ENCODE measurements at regions not wholly inside any gene's neighbourhood (a gene's known extent, or its start where the extent isn't known, plus 50 kb on each side); places are given as distances from the start of the nearest gene placed in this dataset.

DNA sequence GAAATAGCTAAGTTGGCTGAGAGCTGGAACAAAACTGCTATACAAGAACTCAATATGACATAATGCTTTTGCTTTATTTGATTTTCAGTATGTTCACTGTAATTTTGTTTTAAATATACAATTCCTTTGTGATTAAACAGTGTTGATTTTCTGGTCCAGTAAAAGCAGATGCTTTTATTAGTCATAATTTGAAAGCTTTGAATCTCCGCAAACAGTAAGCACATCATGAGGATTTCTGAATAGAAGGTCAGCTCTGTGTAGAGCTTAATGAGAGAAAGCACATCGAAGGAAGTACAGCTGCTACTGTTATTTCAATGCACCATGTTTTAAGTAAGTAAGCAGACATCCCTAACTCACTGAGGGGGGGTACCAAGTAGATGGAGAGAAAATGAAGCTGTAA lies 701.3 kb upstream of the ACO1 start:
- Histone ChIP-seq H3K9me3 (ENCODE audit: insufficient read depth in 2 of 2, low read depth in 1 of 2, low read length in 1 of 2) (no peaks in the 10 kb centered on the region), H3K18ac (ENCODE audit: extremely low read depth, low read length) (no peak overlapping the region), H2AK5ac (ENCODE audit: low read depth, low read length) (no peak overlapping the region), H3K9ac (replicated peaks in 1 of 4; ENCODE audit: extremely low read depth in 1 of 4, low read depth in 3 of 4, low read length in 3 of 4) (no peak overlapping the region), H3K23me2 (ENCODE audit: low read depth, low read length) (no peaks in the 10 kb centered on the region), H2BK12ac (ENCODE audit: low read depth, low read length) (no peak overlapping the region), H3K4me1 (replicated peaks in 1 of 4; ENCODE audit: control insufficient read depth in 3 of 4, insufficient read depth in 4 of 4, low read length in 3 of 4) (no peaks in the 10 kb centered on the region), H3K36me3 (ENCODE audit: control insufficient read depth in 2 of 4, insufficient read depth in 4 of 4, low read length in 3 of 4) (no peaks in the 10 kb centered on the region), H3K4me3 (ENCODE audit: extremely low read depth in 1 of 4, insufficient read depth in 2 of 4, low read depth in 3 of 4, low read length in 4 of 4) (no peak overlapping the region), H4K91ac (replicated peaks; ENCODE audit: insufficient read length, low read length) (no peak overlapping the region), H3K79me2 (ENCODE audit: control insufficient read depth in 1 of 2, insufficient read depth in 2 of 2, low read length in 2 of 2) (no peaks in the 10 kb centered on the region), H3K4ac (replicated peaks; ENCODE audit: insufficient read length, low read depth, low read length) (no peak overlapping the region), H2BK15ac (ENCODE audit: low read length) (no peak overlapping the region), H3K14ac (ENCODE audit: insufficient read length) (no peak overlapping the region), H3K56ac (replicated peaks; ENCODE audit: insufficient read length, low read depth, low read length) (no peak overlapping the region), H3K27ac (ENCODE audit: low read depth, low read length) (no peak overlapping the region), H2BK5ac (ENCODE audit: low read depth, low read length) (no peak overlapping the region), H3K27me3 (replicated peaks in 1 of 4; ENCODE audit: control insufficient read depth in 3 of 4, extremely low read depth in 1 of 4, insufficient read depth in 3 of 4, low read length in 3 of 4) (no peaks in the 10 kb centered on the region), H4K5ac (ENCODE audit: insufficient read length, low read depth, low read length) (no peak overlapping the region), H3K79me1 (ENCODE audit: low read depth, low read length) (no peaks in the 10 kb centered on the region), H2AFZ (ENCODE audit: low read length) (no peak overlapping the region; the same call in 1 of the 2 replicates), H3K23ac (ENCODE audit: insufficient read length) (no peak overlapping the region), H4K8ac (ENCODE audit: extremely low read depth, insufficient read depth, low read length) (no peak overlapping the region), H4K20me1 (replicated peaks in 1 of 2; ENCODE audit: control insufficient read depth in 1 of 2, insufficient read depth in 2 of 2, low read length in 2 of 2) (no peaks in the 10 kb centered on the region), H2BK20ac (ENCODE audit: low read length) (no peak overlapping the region), H2BK120ac (replicated peaks; ENCODE audit: low read depth, low read length) (no peak overlapping the region), H3K4me2 (ENCODE audit: insufficient read depth in 1 of 2, low read depth in 2 of 2, low read length in 2 of 2) (no peak overlapping the region)
- FAIRE-seq (no peak), DNase-seq (ENCODE audit: low read depth in 1 of 2, low spot score in 2 of 2) (no peak)
- 95% methylated on average over 2 of the region's 2 CpGs; no CpG with 5 or more reads in 1 of the 2 experiments for WGBS, 2 experiments (ENCODE audit: extremely low coverage in 1 of 2, insufficient coverage in 1 of 2, insufficient read length in 1 of 2, insufficient replicate concordance in 2 of 2, low coverage in 1 of 2, low lambda C conversion rate in 2 of 2, missing lambda C conversion rate in 1 of 2)
- POLR2A ChIA-PET (ENCODE audit: partially characterized antibody): no interaction called here
- CTCF ChIA-PET (ENCODE audit: partially characterized antibody): interaction anchor here (0.7 kb wide), 1 partner anchor 907 kb away, joined by 3 read pairs; no protein-coding TSS in a partner anchor
- TF ChIP-seq SIX5 (IDR thresholded peaks at IDR 0.05; ENCODE audit: low read depth, low read length) (no peak), ASH2L (IDR thresholded peaks at IDR 0.05; ENCODE audit: low read length) (no peak), HDAC2 (IDR thresholded peaks at IDR 0.05; ENCODE audit: borderline replicate concordance in 1 of 2, low read depth in 2 of 2, low read length in 2 of 2) (no peak), EZH2 (IDR thresholded peaks at IDR 0.05; ENCODE audit: low read depth, low read length, severe bottlenecking) (no peak), GTF2F1 (IDR thresholded peaks at IDR 0.05; ENCODE audit: borderline replicate concordance, low read depth, low read length) (no peak), RNF2 (IDR thresholded peaks at IDR 0.05; ENCODE audit: borderline replicate concordance, low read depth, low read length, missing control alignments, poor library complexity, severe bottlenecking) (no peak), POLR2A (IDR thresholded peaks at IDR 0.05; ENCODE audit: control extremely low read depth in 1 of 2, low read depth in 2 of 2, low read length in 2 of 2) (no peak), FOSL1 (IDR thresholded peaks at IDR 0.05; ENCODE audit: insufficient read depth, low read depth, low read length) (no peak)
- TF ChIP-seq, protein P1, sequence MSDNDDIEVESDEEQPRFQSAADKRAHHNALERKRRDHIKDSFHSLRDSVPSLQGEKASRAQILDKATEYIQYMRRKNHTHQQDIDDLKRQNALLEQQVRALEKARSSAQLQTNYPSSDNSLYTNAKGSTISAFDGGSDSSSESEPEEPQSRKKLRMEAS (IDR thresholded peaks at IDR 0.05): no peak
- TF ChIP-seq, protein P2, sequence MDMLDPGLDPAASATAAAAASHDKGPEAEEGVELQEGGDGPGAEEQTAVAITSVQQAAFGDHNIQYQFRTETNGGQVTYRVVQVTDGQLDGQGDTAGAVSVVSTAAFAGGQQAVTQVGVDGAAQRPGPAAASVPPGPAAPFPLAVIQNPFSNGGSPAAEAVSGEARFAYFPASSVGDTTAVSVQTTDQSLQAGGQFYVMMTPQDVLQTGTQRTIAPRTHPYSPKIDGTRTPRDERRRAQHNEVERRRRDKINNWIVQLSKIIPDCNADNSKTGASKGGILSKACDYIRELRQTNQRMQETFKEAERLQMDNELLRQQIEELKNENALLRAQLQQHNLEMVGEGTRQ (IDR thresholded peaks at IDR 0.05; ENCODE audit: low read length): no peak
- TF ChIP-seq, protein P3, sequence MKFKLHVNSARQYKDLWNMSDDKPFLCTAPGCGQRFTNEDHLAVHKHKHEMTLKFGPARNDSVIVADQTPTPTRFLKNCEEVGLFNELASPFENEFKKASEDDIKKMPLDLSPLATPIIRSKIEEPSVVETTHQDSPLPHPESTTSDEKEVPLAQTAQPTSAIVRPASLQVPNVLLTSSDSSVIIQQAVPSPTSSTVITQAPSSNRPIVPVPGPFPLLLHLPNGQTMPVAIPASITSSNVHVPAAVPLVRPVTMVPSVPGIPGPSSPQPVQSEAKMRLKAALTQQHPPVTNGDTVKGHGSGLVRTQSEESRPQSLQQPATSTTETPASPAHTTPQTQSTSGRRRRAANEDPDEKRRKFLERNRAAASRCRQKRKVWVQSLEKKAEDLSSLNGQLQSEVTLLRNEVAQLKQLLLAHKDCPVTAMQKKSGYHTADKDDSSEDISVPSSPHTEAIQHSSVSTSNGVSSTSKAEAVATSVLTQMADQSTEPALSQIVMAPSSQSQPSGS (IDR thresholded peaks at IDR 0.05; ENCODE audit: low read length): no peak
